AG10803 (cell line): ENCODE measurements at regions not wholly inside any gene's neighbourhood (a gene's known extent, or its start where the extent isn't known, plus 50 kb on each side); places are given as distances from the start of the nearest gene placed in this dataset.
"Not testable (repeated sequence)": the region's sequence is repeated elsewhere in the genome, so short reads cannot be mapped to it uniquely, and the experiment has no call there.

ENCODE experiments used
- DNase-seq: peaks from one replicate; pipeline ENCODE4 v3.0.0; 2010; ENCODE audit warnings: low read depth
- H3K4me3 ChIP-seq: 2 replicates; pipeline ENCODE4 v1.5.1; 2011; ENCODE audit warnings: mild to moderate bottlenecking, low read length, control low read depth
- CTCF ChIP-seq: conservative IDR thresholded peaks from 2 replicates; pipeline ENCODE4 v1.5.1; 2011; ENCODE audit warnings: mild to moderate bottlenecking, low read length, control low read depth, inconsistent platforms

GRCh38 chr6:141195251-141195832 is 937.4 kb upstream of the GJE1 start:
- TF ChIP-seq CTCF: no peak
- no peak for DNase-seq

GRCh38 chr6:141183368-141183767 is 949.4 kb upstream of the GJE1 start:
- no peak for TF ChIP-seq CTCF
- no peak overlapping the region for H3K4me3 ChIP-seq
- DNase-seq: no peak

More at GRCh38 chr6:141195251-141195832, 937.4 kb upstream of the GJE1 start:
- no peak overlapping the region for H3K4me3 ChIP-seq

DNA sequence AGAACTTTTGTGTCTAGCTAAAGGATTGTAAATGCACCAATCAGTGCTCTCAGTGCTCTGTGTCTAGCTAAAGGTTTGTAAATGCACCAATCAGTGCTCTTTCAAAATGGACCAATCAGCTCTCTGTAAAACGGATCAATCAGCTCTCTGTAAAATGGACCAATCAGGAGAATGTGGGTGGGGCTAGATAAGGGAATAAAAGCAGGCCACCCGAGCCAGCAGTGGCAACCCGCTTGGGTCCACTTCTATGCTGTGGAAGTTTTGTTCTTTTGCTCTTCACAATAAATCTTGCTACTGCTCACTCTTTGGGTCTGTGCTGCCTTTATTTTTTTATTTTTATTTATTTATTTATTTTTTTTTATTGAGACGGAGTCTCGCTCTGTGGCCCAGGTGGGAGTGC is 957.3 kb upstream of the GJE1 start:
- H3K4me3 ChIP-seq, DNase-seq: not testable (repeated sequence)

DNA sequence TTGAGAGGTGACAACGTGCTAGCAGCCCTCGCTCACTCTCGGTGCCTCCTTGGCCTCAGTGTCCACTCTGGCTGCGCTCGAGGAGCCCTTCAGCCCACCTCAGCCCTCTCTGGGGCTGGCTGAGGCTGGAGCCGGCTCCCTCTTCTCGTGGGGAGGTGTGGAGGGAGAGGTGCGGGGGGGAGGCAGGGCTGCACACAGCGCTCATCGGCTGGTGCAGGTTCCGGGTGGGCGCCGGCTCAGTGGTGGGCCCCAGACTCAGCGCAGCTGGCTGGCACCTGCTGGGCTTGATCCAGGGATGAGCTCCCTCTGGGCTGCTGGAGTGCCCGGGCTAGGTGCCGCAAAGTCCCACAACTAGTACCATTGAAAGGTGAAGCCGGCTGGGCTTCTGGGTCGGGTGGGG is 957.8 kb upstream of the GJE1 start:
- DNase-seq: no peak
- TF ChIP-seq CTCF: no peak
- no peak overlapping the region for H3K4me3 ChIP-seq

DNA sequence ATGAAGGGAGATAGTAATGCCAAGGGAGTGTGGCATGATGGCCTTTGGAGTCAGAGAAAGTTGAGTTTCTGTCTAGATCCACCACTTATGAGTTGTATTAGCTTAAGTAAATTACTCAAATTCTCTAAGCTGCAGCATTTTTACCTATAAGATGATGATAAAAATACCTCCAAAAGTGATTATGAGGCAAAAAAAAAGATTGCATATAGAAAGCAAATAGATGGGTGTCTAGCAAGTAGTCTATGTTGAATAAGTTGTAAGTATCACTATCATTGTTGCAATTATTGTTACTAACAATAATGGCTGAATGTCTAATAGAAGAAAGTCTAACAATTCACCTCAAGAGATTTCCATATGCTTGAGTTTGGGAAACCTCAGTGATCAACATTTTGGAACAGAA is 959.2 kb upstream of the GJE1 start:
- DNase-seq: no peak
- no peak overlapping the region for H3K4me3 ChIP-seq
- no peak for TF ChIP-seq CTCF

DNA sequence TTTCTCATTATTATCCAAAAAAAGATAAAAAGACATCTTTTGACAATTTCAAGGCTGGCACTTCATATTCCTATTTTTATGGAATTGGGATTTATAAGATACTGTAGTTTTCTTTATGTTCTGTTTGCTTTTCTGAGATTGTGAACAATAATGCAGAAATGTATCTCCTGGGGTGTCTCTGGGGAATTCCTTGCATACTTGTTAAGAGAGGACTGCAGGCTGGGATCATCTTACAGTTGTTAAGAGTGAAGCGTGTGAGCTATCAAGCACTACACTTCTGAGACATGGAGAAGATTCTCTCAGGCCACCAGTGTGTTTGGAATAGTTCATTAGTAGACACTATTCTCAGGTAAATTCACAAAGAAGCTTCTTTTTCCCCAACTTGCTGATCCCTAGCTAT is 963.3 kb upstream of the GJE1 start:
- TF ChIP-seq CTCF: no peak
- H3K4me3 ChIP-seq: no peak overlapping the region
- peak; percentile 88 for DNase-seq

DNA sequence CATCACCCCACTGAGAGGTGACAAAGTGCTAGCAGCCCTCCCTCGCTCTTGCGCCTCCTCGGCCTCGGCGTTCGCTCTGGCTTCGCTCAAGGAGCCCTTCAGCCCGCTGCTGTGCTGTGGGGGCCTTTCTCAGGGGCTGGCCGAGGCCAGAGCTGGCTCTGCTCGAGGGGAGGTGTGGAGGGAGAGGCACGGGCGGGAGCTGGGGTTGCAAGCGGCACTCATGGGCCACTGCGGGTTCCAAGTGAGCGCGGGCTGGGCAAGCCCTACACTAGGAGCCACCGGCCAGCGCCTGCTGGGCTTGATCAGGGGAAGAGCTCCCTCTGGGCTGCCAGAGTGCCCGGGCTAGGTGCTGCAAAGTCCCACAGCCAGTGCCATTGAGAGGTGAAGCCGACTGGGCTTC is 964.8 kb upstream of the GJE1 start:
- H3K4me3 ChIP-seq: no peak overlapping the region
- no peak for TF ChIP-seq CTCF
- DNase-seq: no peak
